ENCODE measurements at regions not wholly inside any gene's neighbourhood (a gene's known extent, or its start where the extent isn't known, plus 50 kb on each side); places are given as distances from the start of the nearest gene placed in this dataset.
"Not testable (repeated sequence)": the region's sequence is repeated elsewhere in the genome, so short reads cannot be mapped to it uniquely, and the experiment has no call there.

DNA sequence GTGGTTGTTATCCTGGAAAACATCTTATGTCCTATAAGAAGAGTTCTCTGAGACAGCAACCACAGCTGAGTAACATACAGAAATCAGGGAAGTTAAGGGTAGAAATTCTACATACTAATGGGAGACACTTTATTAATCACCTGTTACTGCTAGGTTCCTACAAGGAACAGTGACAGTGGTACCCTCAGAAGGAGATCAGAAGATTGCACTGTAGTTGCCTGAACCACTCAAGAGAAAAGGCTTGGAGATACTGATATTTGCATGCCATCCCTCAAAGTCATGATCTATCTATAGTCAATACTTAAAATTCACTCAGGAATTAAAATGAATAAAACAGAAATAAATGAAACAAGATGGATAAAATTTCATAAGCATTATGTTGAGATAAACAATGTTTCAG, 136.0 kb downstream of the LMLN start:
- DNase-seq (ENCODE audit: low read depth in 2 of 2), result no peak

DNA sequence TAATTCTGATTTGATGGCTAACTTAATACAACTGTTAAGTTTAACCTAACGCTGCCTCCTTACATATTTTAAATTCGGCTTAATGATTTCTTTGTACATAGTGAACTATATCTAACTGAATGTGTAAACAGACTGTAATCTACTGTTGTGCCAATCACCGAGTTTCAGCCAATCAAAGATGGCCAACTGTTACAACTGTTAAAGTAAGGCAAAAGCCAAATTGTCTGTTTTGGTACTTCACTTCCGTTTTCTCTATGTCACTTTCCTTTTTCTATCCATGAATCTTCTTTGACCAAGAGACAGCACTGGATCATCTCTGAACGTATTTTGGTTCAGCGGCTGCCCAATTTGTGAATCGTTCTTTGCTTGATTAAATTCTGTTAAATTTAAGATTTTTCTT, 137.0 kb downstream of the LMLN start:
- no peak for DNase-seq (ENCODE audit: low read depth in 2 of 2)

DNA sequence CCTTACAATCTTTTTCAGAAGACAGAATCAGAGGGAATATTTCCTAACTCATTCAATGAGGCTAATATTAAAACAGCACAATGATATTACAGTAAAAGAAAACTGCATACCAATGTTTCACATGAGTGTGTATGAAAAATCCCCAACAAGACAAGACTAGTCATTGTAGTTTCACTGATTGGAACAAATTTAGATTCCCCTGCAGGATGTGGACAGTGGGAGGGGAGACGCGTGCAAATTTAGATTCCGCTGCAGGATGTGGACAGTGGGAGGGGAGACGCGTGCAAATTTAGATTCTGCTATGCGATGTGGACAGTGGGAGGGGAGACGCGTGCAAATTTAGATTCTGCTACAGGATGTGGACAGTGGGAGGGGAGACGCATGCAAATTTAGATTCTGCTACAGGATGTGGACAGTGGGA, 138.7 kb downstream of the LMLN start:
- DNase-seq (ENCODE audit: low read depth in 2 of 2), result not testable (repeated sequence)

DNA sequence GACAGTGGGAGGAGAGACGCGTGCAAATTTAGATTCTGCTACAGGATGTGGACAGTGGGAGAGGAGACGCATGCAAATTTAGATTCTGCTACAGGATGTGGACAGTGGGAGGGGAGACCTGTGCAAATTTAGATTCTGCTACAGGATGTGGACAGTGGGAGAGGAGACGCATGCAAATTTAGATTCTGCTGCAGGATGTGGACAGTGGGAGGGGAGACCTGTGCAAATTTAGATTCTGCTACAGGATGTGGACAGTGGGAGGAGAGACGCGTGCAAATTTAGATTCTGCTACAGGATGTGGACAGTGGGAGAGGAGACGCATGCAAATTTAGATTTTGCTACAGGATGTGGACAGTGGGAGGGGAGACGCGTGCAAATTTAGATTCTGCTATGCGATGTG, 143.1 kb downstream of the LMLN start:
- DNase-seq (ENCODE audit: low read depth in 2 of 2), result not testable (repeated sequence)

DNA sequence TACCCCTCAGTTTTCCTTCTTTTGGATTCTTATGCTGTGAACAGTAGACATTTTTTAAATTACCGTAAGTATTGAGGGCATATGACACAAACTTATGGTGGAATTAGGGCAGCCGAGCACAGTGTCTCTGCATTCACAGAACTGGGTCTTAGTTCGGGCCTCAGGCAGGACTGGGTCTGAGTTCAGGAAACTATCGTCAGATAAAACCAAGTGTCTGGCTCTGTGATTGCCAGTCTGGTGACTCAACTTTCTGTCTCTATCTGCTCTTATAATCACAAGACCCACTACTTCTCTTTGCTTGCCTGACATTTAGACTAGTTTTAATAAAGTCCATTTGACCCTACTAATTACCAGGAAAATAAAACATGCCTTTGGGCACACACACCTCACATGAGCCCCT, 146.2 kb downstream of the LMLN start:
- DNase-seq (ENCODE audit: low read depth in 2 of 2), result no peak

DNA sequence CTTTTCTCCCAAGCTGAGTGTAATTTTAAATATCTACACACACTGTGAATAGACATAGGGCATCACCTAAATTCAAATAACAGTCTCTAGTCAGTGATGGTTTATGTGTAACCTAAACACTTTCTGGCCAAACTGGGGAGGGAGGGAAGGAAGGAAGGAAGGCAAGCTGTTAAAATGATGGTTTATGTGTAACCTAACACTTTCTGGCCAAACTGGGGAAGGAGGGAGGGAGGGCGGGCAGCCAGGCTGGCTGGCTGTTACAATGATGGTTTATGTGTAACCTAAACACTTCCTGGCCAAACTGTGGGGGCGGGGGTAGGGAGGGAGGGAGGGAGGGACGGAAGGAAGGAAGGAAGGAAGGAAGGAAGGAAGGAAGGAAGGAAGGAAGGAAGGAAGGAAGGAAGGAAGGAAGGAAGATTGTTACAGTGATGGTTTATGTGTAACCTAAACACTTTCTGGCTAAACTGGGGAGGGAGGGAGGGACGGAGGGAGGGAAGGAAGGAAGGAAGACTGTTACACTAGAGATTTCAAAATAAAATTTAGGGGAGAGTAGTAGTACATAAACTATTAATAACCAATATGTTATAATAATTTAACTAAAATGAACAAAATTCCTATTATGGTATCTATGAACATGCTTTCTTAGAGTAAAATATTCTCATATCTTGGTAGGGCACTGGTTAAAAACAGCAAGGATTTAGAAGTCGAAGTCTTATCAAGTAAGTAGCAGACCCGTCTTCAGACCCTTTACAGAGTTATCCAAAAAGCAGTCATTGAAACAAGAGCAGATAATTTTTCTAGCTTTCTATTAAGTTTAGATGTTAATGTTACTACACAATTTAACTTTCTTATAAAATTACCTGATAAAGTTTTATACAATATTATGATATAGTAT, 148.1 kb downstream of the LMLN start:
- DNase-seq (ENCODE audit: low read depth in 2 of 2), result no peak

DNA sequence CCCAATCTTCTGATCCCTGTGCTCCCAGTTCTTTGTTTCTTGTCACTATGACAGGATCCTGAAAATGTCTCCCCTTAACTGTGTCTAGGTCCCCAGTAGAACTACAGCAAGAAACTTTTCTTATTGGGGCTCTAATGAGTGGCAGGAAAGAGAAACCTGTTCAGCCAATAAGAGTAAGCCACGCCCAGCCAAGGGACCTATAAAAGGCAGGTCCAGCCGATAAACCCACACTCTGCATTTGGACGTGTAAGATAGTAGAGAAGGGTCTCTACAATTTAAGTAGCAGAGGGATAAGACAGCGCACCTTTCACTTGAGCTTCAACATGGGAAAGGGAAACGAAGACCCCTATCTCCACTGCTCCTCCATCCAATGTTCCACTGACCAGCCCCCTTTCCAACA, 149.9 kb downstream of the LMLN start:
- DNase-seq (ENCODE audit: low read depth in 2 of 2), result no peak

DNA sequence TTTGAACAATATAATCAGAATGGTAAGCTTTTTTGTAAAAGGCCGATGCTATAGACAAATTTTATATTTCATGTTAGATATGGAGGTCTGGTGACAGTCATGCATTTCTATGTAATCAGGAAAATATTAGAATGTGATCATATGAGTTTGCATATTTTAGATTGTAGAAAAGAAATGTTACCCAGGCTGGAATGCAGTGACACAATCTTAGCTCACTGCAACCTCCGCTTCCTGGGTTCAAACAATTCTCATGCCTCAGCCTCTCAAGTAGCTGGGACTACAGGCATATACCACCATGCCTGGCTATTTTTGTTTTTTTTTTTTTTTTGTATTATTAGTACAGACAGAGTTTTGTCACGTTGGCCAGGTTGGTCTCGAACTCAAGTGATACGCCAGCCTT, 152.0 kb downstream of the LMLN start:
- no peak for DNase-seq (ENCODE audit: low read depth in 2 of 2)

DNA sequence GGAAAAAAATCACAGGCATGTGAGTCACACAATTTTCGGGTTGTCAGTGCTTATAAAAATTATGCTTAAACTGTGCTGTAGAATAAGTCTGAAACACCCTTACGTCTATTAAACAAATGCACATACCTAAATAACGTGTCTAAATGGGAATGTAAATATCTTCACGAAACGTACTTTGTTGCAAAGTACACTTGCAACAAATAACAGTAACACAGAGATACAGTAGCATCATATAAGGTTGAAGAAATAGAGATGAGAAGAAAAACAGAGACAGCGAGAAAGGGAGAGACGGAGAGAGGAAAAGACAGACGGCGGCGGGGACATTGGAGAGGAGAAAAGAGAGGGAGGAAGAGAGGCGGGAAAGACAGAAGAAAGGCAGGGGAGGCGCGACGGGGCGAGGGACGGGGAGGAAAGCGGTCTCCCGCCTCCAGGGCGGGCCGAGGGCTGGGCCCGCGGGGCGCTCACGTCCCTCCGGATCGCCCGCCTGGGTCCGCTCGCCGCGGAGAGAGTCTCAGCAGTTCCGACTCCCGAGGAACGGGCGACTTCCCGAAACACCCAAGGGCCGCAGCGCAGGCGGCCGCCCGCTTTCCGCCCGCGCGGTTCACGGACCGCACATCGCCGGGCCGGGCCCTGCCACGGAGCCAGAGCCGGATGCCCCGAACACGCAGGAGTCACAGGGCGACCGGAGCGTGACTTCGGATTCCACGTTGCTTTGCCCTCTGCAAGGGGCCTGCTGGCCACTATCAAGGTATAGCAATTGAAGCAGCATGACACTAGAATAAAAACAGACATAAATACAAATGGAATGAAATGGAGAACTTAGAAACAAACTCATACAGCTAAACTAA, 153.4 kb downstream of the LMLN start:
- no peak for DNase-seq (ENCODE audit: low read depth in 2 of 2)

DNA sequence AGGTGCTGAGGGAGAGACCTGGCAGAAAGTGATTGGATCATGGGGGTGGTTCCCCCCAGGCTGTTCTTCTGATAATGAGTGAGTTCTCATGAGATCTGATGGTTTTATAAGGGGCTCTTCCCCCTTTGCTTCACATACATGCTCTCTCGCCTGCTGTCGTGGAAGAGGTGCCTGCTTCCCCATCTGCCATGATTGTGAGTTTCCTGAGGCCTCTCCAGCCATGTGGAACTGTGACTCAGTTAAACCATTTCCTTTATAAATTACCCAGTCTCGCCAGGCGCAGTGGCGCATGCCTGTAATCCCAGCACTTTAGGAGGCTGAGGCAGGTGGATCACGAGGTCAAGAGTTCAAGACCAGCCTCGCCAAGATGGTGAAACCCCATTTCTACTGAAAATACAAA, 154.5 kb downstream of the LMLN start:
- not testable (repeated sequence) for DNase-seq (ENCODE audit: low read depth in 2 of 2)

DNA sequence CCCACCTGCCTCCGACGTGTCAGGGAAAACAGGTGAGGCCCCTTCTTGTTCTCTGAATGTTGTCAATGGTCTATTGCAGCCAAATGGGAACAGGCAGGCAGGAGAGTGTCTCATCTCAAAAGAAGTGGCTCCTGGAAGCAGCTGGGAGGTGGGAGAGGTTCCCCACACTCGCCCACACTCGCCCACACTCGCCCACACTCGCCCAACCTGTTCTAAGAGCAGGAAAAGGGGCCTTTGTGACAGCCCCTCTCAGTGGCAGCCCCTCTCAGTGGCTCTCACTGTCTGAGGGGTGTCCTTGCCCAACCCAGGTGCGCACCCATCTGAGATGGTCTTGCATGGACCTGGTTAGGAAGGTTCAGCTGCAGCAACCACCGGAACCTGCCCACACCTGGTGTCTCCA, 162.2 kb downstream of the LMLN start:
- DNase-seq (ENCODE audit: low read depth in 2 of 2), result not testable (repeated sequence)

DNA sequence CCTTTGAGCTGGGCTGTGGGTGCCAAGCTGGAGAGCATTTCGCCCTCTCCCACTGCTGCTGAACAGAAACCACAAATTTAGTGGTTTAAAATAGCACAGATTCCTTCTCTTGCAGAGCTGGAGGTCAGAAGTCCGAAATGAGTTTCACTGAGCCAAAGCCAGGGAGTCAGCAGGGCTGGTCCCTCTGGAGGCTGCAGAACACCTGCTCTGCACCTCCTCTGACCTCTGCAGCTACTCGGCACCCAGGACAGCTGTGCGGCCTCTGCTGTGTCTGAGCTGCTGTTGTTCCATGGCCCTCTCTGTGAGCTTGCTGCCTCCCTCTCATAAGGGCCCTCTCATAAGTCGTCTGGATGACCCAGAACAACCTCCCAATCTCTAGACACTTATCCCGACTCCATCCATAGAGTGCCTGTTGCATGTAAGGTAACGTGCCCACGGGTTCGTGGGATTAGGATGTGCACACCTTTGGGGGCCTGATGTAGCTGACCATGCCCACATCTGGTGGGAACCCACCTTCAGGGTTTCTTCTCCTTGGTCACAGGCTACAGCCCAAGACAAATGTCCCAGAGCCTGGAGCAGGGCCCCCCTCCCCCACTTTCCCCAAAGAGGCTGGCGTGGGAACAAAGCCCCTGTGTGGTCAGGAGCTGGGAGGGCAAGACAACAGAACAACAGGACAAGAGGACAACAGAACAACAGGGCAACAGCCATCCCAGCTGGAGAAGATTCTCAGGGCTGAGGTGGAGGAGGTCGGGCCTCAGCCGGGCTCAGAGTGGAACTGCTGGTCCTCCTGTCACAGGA, 177.2 kb downstream of the LMLN start:
- not testable (repeated sequence) for DNase-seq (ENCODE audit: low read depth in 2 of 2)

DNA sequence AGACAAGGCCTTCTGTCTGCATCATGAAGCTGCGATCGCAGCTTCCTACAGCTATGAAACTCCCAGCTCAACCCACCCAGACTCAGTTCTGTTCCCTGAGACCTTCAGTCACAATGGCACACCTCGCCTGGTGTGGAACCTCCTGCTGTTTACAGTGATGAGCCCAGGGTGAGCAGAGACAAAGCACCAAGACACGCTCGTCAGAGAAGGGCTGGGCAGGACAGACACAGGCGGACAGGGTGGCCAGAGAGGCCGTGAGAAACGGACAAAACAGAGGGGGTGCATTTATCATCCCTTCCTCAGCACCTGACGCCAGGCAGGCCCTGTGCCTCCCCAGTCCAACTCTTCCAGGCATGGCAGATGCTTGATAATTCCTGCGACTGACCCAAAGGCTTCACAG, 178.2 kb downstream of the LMLN start:
- DNase-seq (ENCODE audit: low read depth in 2 of 2), result not testable (repeated sequence)

DNA sequence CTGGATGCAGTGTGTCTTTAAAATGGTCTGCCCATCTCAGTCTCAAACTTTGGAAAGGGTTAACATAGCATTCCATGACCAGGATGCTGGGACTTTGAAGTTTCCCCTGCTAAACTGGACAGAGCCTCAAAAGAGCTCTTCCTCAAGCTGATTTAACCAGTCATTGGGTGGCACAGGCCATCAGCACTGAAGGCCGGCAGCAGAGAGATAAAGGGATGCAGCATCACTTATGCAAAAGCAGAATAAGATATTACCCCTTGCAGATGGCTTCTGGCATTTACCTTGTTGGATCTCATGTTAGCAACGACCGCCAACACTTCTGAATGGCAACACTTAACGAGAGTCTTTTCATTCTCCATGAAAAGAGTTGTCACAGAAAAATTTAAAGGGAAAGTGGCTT, 179.0 kb downstream of the LMLN start:
- DNase-seq (ENCODE audit: low read depth in 2 of 2), result not testable (repeated sequence)

DNA sequence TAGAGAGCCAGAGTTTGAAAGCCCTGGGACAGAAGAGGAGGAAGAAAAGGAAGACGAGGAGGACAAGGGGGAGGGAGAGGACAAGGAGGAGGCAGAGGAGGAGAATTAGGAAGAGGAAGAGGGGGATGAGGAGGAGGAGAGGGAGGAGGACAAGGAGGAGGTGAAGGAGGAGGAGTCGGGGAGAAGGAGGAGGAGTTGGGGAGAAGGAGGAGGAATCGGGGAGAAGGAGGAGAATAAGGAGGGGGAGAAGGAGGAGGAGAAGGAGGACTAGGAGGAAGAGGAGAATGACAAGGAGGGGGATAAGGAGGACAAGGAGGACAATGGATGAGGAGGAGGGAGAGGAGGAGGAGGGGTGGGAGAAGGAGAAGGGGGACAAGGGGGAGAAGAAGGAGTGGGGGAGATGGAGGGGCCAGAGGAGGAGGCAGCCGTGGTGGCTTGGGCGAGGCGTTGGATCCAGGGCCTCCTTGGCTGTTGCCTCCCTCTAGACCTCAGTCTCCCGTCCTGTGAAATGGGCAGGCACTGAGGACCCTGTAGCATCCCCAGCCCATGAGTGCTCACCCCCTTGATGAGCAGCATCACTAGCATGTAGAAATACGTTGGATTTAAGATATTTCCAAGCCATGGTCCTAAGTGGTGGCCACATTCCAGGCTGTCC, 179.6 kb downstream of the LMLN start:
- DNase-seq (ENCODE audit: low read depth in 2 of 2), result not testable (repeated sequence)

DNA sequence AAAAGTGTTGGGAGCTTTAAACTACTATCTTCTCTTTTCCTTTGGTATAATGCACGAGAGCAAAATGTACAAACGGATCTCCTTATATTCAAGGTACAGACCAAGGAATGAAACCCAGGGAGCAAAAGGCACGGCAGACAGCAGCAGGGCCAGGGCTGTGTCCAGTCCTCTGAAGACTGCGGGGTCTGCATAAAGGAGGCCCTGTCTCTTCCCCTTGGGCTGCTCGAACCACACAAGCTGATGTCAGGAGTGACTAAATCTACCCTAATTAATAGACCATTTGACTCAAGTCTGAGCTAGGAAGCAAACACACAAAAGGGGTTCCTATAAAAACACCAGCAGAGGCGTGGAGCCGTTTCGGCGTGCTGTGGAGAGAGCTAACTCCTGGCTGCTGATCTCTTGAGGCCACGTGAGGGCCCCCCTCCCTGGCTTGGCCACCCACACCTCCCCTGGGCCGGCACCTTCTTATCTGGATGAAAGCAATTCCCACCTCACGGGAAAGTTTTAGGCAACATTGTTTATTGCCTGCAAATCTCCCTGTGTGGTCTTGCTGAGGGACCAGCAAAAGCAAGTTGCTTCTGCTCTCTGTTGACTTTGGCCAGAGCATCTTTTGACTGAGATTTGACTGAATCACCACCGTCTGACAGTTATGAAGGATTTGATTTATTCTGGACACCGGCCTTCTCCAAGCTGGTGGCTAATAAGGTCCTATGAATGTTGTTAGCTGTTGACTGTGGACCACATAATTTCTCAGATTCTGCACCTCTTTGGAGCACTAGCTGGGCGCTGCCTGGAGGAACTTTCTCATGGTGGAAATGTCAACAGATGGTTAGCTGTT, 183.5 kb downstream of the LMLN start:
- DNase-seq (ENCODE audit: low read depth in 2 of 2), result not testable (repeated sequence)

DNA sequence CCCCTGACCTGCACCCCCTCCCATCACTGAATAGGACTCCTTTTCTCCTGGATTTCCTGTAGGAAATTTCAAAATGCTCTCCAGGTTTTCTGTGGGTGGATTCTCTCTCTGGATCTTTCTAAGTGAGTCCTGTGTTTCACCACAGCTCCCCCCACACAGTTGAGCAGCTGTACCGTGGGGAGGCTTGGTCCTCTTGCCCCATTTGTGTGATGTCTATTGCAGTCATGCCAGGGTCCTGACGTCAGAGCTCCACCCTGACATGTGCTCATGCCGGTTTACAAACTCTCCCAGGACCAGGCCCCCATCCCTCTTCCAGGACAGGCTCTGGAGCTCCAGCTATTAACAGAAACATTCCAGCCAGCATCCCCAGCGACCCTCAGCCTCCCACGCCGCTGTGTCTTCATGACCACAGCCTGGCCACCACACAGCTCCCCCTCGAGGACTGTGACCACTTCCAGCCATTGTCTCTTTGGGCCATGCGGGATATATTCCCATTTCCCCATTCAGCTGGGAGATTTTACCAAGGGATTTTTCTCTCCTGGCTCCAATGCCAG, 185.3 kb downstream of the LMLN start:
- not testable (repeated sequence) for DNase-seq (ENCODE audit: low read depth in 2 of 2)

DNA sequence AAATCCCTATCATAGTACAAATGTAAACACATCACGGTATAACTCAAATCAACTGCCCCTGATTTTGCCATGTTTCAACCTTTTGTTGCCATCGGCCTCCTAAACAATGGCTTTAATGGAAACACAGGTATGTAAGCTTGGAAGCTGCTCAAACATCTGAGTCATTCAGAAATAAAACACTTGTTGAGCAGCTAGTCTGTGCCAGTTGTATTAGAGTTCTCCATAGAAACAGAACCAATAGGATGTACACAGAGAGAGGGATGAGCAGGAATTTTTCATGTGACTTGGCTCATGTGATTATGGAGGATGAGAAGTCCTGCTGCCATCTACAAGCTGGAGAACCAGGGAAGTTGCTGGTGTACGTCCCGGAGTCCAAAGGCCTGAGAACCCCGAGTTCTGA, 186.1 kb downstream of the LMLN start:
- DNase-seq (ENCODE audit: low read depth in 2 of 2), result not testable (repeated sequence)

DNA sequence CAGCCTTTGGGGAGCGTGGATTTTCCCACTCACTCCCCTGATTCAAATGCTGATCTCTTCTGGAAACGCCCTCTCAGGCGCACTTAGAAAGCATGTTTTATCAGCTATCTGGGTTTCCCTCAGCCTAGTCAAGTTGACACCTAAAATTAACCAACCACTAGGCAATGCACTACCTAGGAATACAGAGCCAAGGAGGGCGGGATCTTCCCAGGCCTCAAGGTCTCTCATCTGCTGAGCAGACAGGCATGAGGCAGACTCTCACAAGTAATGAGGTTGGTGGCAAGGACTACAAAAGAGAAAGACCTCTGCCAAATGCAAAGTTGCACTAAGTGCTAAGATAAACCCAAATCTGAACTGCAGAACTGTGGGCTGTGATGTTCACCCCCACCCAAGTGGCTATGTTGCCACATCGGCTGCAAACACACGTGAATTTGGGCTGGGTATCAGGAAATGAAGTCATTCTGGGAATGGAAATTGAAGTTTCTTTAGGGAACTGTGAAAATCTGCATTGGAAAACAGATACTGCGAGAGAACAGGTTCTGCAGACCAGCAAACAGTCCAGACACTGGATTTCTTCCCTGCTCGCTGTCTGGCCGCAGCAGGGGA, 186.6 kb downstream of the LMLN start:
- DNase-seq (ENCODE audit: low read depth in 2 of 2), result not testable (repeated sequence)

DNA sequence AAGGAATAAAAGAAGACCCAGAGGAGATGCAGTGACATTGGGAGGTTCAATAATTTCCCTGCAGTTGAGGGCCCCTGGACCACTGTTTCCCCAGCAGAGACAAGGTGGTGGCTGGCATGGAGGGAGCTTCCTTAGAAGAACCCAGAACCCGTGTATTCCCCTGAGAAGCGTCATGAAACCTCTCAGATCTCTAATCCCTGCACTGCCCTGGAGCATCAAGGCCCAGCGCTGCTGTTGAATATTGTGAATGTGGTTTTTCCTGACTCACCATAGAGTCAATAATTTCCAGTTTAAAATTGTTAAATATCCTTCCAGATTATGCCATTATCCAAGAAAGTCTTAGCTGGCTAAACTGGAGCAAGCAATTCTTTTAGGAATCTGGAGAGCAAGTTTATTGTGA, 187.2 kb downstream of the LMLN start:
- not testable (repeated sequence) for DNase-seq (ENCODE audit: low read depth in 2 of 2)

Data from stimulated activated CD8-positive, alpha-beta memory T cell treated with anti-CD3 and anti-CD28 coated beads, Interleukin-7, amount 100 ng/mL, for 1 hour (primary cell).